ENCODE measurements at regions not wholly inside any gene's neighbourhood (a gene's known extent, or its start where the extent isn't known, plus 50 kb on each side); places are given as distances from the start of the nearest gene placed in this dataset.

DNA sequence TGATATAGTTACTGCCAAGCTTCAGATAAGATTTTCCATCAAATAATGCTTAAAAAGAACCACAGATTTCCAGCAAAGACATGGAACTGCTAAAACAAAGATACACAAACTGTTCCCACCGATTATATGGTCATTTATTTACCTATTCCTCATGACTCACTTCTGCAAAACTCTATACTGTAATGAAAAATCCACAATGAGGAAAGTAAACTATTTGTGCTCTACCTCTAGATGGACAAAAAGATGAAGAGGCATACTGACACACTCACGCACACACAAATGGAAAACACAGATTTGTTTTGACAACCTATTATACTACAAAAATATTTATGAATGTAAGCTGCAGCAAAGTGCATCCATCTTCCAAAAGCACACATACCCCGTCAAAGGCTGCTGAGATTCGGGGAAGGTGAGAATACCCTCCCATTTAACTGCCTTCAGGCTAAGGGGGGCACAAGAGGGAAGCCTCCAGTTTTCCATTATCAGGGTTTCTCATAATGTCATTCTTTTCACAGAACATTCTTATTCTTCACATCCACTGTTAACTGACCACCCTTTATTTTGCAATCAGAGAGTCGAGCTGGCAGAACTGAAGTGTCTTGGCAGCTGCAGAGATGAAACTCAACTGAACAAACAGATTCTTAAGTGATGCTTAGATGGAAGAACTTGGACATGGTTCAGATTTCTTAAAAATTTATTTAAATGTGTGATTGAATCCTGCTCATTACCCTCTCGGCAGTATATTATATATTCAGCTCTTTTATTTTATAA is 115.9 kb upstream of the TANK start:
- Histone ChIP-seq H3K27me3 (ENCODE audit: low read depth) (peaks cover 5% of the 10 kb centered on the region; the same call in 1 of the 2 replicates), H3K36me3 (replicated peaks) (no peaks in the 10 kb centered on the region), H3K4me1 (no peaks in the 10 kb centered on the region; the same call in 1 of the 2 replicates), H3K4me3 (no peak overlapping the region), H3K9me3 (no peaks in the 10 kb centered on the region)
- in situ Hi-C loops (cut with MboI; ENCODE audit: low sequenced_read_pairs): no loop called here
- no peak for DNase-seq (ENCODE audit: low spot score in 2 of 2)

DNA sequence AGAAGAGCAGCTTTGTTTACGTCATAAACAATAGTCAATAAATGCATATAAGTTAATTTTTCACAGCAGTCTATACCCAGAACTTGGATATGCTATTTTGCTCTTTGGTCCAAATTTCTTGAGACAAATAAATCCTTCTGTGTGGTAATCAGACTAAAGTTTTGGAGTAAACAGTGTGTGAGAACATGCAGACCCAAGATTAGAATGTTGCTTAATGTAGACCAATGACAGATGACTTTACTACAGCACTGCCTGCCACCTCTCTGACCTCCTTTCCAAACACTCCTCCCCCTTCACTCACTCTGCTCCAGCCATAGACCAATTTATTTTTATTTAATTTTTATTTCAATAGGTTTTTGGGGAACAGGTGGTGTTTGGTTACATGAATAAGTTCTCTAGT is 115.3 kb upstream of the TANK start:
- H3K9me3 ChIP-seq: no peaks in the 10 kb centered on the region
- no peaks in the 10 kb centered on the region for H3K36me3 ChIP-seq (replicated peaks)
- no peak for DNase-seq (ENCODE audit: low spot score in 2 of 2)
- in situ Hi-C loops (cut with MboI; ENCODE audit: low sequenced_read_pairs): no loop called here
- H3K27me3 ChIP-seq (ENCODE audit: low read depth): 0 out of 2 replicates have a peak, but pooled peaks cover 3% of the 10 kb centered on the region
- H3K4me1 ChIP-seq: no peaks in the 10 kb centered on the region; the same call in 1 of the 2 replicates
- H3K4me3 ChIP-seq: no peak overlapping the region

DNA sequence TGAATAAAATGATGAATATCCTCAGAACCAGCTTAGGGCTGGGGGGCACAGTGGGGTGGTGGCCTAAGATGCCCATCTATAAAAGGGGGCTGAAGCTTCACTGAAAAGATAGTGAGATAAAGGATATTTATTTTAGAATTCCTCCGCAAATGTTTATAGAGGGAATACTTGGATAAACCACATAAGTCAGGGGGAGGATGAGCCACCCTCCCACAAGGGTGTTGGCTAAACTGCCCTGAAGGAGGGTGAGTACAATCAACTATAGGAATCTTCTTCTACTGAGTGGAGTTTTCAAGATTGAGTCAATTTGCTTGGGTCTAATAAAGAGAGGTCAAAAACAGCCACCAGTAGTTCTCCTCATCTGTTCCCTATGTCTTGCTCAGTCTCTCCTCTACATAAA is 114.5 kb upstream of the TANK start:
- Histone ChIP-seq H3K4me1 (no peaks in the 10 kb centered on the region; the same call in 1 of the 2 replicates), H3K27me3 (ENCODE audit: low read depth) (peaks cover 4% of the 10 kb centered on the region; the same call in 1 of the 2 replicates), H3K36me3 (replicated peaks) (no peaks in the 10 kb centered on the region), H3K9me3 (no peaks in the 10 kb centered on the region), H3K4me3 (no peak overlapping the region)
- no peak for DNase-seq (ENCODE audit: low spot score in 2 of 2)
- in situ Hi-C loops (cut with MboI; ENCODE audit: low sequenced_read_pairs): no loop called here

DNA sequence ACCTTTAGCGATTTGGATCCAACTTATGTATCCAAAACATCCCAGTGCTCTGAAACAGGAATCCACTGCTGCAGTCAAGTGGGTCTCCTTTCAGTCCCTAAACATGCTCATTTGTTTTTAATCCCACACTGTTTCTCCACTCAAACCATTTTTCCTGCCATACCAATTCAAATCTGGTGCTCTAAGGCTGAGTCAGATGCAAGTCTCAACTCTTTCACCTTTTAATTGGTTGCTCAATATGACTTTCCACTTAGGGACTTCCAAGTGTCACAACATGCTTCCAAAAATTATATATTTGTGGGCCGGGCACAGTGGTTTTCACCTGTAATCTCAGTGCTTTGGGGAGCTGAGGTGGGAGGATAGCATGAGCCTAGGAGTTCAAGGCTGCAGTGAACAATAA is 113.4 kb upstream of the TANK start:
- in situ Hi-C loops (cut with MboI; ENCODE audit: low sequenced_read_pairs): no loop called here
- Histone ChIP-seq H3K4me1 (no peaks in the 10 kb centered on the region; the same call in 1 of the 2 replicates), H3K4me3 (no peak overlapping the region), H3K27me3 (ENCODE audit: low read depth) (peaks cover 5% of the 10 kb centered on the region; the same call in 1 of the 2 replicates), H3K36me3 (replicated peaks) (no peaks in the 10 kb centered on the region), H3K9me3 (no peaks in the 10 kb centered on the region)
- DNase-seq (ENCODE audit: low spot score in 2 of 2): no peak

DNA sequence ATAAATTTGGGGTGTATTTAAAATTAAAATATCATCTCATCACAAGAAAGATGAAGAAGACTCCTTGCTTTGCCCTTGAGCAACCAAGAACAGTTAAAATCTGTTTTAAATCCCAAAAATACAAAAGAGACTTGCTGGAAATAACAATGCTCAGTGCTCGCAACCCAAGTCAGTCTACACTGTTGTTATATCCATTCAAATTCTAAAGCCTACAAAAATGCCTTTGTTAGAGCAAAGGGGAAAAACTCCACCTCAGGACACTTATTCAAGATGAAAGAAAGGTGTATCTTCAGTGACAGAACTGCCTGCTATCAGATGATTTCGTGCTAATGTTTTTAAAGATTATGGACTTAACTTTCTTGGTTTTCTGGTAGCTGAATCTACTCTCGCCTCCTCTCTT is 111.9 kb upstream of the TANK start:
- no peak for DNase-seq (ENCODE audit: low spot score in 2 of 2)

DNA sequence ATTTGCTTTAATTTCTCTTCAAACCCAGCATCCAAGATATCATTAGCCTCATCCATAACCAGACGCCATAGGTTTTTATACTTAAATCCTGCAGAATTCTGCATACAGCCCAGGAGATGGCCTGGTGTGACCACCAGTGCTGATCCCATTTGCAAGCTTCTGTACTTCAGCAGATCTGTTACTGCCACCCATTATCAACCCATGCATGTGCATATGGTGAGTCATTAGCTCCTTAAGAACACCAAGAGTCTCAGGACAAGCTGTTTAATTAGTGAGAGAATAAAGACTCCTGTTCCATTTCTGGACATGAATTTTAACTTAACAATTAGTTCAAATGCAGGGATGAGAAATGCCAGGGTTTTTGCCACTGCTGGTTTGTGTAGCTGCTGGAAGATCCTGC is 110.7 kb upstream of the TANK start:
- Histone ChIP-seq H3K36me3 (replicated peaks) (no peaks in the 10 kb centered on the region), H3K4me1 (no peaks in the 10 kb centered on the region; the same call in 1 of the 2 replicates), H3K9me3 (no peaks in the 10 kb centered on the region), H3K4me3 (no peak overlapping the region), H3K27me3 (ENCODE audit: low read depth) (peaks cover 9% of the 10 kb centered on the region)
- in situ Hi-C loops (cut with MboI; ENCODE audit: low sequenced_read_pairs): no loop called here
- DNase-seq (ENCODE audit: low spot score in 2 of 2): no peak

More for the DNA sequence above, 111.9 kb upstream of the TANK start:
- Histone ChIP-seq H3K27me3 (ENCODE audit: low read depth) (peaks cover 7% of the 10 kb centered on the region), H3K9me3 (no peaks in the 10 kb centered on the region), H3K36me3 (replicated peaks) (no peaks in the 10 kb centered on the region), H3K4me1 (no peaks in the 10 kb centered on the region; the same call in 1 of the 2 replicates), H3K4me3 (no peak overlapping the region)
- in situ Hi-C loops (cut with MboI; ENCODE audit: low sequenced_read_pairs): no loop called here

DNA sequence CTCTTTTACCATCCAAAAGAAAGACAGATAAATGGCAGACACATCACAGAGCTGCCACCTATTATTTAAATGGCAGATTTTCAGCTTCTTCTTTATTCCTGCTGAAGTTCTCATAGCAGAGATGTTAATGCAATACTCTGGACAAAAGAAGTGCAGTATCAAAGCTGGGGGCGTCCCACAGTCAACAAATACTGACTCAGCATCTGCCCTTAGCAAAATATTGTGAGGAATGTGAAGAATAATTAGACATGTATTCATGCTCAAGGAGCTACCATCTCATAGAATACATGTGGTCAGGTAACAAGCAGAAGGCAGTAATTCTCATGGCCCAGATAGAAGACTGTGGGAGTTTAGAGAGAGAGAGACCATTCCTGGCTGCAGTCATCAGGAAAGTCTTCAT is 108.0 kb upstream of the TANK start:
- Histone ChIP-seq H3K36me3 (replicated peaks) (no peaks in the 10 kb centered on the region), H3K4me3 (no peak overlapping the region), H3K27me3 (ENCODE audit: low read depth) (peaks cover 9% of the 10 kb centered on the region), H3K4me1 (no peaks in the 10 kb centered on the region; the same call in 1 of the 2 replicates), H3K9me3 (no peaks in the 10 kb centered on the region; the same call in 1 of the 2 replicates)
- in situ Hi-C loops (cut with MboI; ENCODE audit: low sequenced_read_pairs): no loop called here
- DNase-seq (ENCODE audit: low spot score in 2 of 2): no peak

DNA sequence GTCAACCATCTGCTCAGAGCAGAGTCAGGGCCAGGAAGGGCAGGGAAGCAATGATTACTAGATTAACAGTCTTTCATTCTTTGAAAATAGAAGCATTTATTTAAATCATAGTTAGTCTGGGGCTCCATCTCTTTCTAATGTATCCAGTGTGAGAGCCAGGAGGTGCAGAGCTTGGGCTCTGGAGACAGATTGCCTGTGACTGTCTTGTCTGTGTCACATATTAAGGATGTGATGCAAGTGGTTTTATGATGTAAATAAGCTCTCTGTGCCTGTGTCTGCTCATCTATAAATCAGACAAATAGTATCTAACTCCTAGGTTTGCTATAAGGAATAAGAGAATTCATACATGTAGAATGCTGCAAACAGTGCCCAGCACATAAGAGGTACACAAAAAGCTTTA is 104.9 kb upstream of the TANK start:
- Histone ChIP-seq H3K4me3 (no peak overlapping the region), H3K9me3 (no peaks in the 10 kb centered on the region; the same call in 1 of the 2 replicates), H3K36me3 (replicated peaks) (no peaks in the 10 kb centered on the region), H3K27me3 (ENCODE audit: low read depth) (peaks cover 9% of the 10 kb centered on the region), H3K4me1 (no peaks in the 10 kb centered on the region)
- DNase-seq (ENCODE audit: low spot score in 2 of 2): no peak
- in situ Hi-C loops (cut with MboI; ENCODE audit: low sequenced_read_pairs): no loop called here

DNA sequence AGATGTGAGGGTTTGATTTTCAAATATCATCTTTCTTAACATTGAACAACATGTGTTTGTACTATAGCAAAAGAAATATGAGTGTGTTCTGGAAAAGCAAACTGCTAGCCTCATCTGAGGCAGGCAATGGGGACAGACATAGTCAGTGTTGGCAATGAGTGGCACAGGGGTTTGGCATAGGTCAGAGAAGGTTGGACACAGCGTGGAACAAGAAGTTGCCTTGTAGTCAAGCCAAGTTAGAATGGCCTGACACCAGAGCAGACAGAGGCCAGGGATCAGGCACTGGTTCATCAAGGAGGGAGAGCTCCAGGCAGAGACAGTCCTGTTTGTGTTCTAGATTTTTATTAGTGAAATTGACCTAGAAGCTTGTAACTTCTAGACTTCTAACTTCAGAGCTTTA is 100.8 kb upstream of the TANK start:
- Histone ChIP-seq H3K27me3 (ENCODE audit: low read depth) (no peaks in the 10 kb centered on the region), H3K4me3 (no peak overlapping the region), H3K9me3 (no peaks in the 10 kb centered on the region; the same call in 1 of the 2 replicates), H3K4me1 (no peaks in the 10 kb centered on the region), H3K36me3 (replicated peaks) (no peaks in the 10 kb centered on the region)
- DNase-seq (ENCODE audit: low spot score in 2 of 2): no peak
- in situ Hi-C loops (cut with MboI; ENCODE audit: low sequenced_read_pairs): no loop called here

DNA sequence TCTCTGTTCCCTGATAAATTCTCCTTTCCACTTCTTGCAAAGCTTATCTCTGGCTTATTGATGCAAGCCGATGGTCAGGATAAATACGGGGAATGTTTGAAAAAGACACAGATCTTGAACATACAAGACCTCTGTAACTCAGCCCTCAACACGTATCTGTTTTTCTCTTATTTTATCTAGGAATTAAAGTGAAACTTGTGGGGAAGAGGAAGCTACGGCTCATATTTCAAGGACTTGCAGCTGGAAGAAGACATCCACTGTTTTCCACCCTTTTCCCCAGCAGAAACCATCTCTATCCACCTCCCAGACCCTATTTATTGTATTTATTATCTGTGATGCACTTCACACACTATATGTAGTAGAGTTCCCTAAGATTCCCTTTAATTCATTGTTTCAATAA is 98.4 kb upstream of the TANK start:
- Histone ChIP-seq H3K36me3 (replicated peaks) (no peaks in the 10 kb centered on the region), H3K9me3 (no peaks in the 10 kb centered on the region), H3K27me3 (ENCODE audit: low read depth) (peaks cover 3% of the 10 kb centered on the region; the same call in 1 of the 2 replicates), H3K4me1 (no peaks in the 10 kb centered on the region), H3K4me3 (no peak overlapping the region)
- DNase-seq (ENCODE audit: low spot score in 2 of 2): no peak
- in situ Hi-C loops (cut with MboI; ENCODE audit: low sequenced_read_pairs): no loop called here

DNA sequence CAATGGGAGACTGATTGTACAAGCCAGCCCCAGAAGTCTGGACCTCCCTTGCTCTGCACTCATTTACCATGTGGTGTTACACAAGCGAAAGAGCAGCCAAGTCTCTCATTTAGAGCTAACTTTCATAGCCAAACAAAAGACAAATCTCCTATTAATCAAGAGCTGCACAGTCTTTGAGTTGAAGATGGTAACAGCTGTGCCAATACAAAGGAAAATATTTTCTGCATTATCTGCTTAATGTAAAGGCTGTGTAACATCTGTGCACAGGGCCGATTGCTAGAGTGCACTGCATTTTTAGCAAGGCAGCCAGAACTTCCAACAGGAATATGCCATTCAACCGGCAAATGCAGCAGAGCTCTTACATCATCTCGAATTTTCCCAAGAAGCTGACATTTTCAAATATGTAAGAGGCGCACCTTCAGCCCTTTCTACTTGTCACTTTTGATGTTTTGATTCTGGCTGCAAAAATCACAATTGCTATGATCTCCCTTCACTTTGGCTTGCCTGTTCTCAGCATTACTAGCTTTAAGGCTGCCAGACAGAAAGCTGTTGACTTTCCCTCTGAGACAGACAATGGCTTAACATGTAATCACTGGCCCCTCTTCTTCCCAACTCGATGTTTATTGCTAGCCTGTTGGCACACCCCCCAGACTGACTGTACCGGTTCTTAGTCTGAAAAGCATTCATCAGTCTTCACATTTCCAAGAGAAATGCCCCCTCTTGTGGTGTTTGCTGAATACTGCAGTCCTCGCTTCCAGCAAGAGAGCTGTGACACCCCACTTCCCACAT is 96.9 kb upstream of the TANK start:
- Histone ChIP-seq H3K4me3 (no peak overlapping the region), H3K27me3 (ENCODE audit: low read depth) (peaks cover 6% of the 10 kb centered on the region), H3K9me3 (no peaks in the 10 kb centered on the region), H3K4me1 (no peaks in the 10 kb centered on the region), H3K36me3 (replicated peaks) (no peaks in the 10 kb centered on the region)
- in situ Hi-C loops (cut with MboI; ENCODE audit: low sequenced_read_pairs): no loop called here
- peak; percentile 58 to 78 for DNase-seq (ENCODE audit: low spot score in 2 of 2)

DNA sequence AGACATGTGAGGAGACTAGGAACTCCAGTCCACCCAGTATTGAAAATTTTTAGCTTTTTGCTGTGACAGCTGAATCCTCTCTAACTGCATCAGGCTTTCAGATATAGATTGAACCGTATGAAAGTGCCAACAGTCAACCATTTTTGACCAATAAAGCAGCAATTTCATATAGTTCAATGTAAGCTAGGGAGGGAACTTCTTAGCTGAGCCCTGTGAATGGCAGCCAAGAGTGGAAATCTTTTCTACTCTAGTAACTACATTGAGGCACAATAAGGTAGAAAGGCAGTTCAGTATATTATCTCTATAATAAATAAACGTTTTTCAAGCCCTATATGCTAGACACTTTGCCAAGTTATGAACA is 96.3 kb upstream of the TANK start:
- Histone ChIP-seq H3K36me3 (replicated peaks) (no peaks in the 10 kb centered on the region), H3K9me3 (no peaks in the 10 kb centered on the region), H3K4me1 (no peaks in the 10 kb centered on the region), H3K4me3 (no peak overlapping the region), H3K27me3 (ENCODE audit: low read depth) (peaks cover 6% of the 10 kb centered on the region)
- in situ Hi-C loops (cut with MboI; ENCODE audit: low sequenced_read_pairs): no loop called here
- no peak for DNase-seq (ENCODE audit: low spot score in 2 of 2)

DNA sequence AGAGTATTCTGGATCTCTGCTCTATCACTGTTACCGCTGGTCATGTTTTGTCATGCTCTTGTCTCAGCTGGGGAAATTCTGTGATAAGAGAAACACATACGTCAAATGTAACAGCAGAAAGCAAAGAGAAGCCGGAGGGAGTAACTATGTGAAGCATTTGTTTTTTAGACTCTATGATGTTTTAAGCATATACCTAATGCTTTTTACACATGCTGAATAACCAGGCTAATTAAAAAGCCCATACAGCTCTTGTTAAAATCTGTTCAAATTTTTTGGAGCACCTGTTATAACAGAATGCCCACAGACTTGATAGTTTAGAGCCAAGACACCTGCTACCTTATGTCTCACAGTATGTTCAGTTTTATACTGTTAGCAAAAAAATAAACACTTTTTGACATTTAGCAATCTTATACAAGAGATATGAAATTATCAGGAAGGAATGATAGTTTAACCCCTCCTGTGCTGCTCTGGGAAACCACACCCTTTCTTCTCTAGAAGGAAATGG is 92.3 kb upstream of the TANK start:
- H3K9me3 ChIP-seq: no peaks in the 10 kb centered on the region
- no peak for DNase-seq (ENCODE audit: low spot score in 2 of 2)
- H3K4me3 ChIP-seq: no peak overlapping the region
- in situ Hi-C loops (cut with MboI; ENCODE audit: low sequenced_read_pairs): no loop called here
- no peaks in the 10 kb centered on the region for H3K36me3 ChIP-seq (replicated peaks)
- peaks cover 6% of the 10 kb centered on the region for H3K27me3 ChIP-seq (ENCODE audit: low read depth)
- H3K4me1 ChIP-seq: no peaks in the 10 kb centered on the region

DNA sequence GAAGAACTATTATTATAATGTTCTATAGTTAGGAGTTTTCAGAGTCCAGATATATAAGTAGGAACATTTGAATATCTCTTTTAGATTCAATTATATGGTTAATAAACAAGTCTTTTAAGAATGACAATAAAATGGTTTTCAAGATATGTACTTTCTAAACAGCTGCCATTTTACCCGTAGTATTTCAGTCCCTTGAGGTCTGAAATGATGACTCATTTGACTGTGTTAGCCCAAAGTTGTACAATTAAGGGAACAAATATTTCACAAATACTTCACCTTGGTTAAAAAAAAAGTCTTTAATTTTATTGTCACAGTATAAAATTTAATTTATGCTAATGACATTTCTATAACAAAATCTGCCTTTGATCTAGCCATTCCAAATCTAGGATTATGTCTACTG is 91.6 kb upstream of the TANK start:
- no peak overlapping the region for H3K4me3 ChIP-seq
- no peaks in the 10 kb centered on the region for H3K9me3 ChIP-seq
- H3K36me3 ChIP-seq (replicated peaks): no peaks in the 10 kb centered on the region
- H3K4me1 ChIP-seq: no peaks in the 10 kb centered on the region
- DNase-seq (ENCODE audit: low spot score in 2 of 2): no peak
- H3K27me3 ChIP-seq (ENCODE audit: low read depth): peaks cover 6% of the 10 kb centered on the region
- in situ Hi-C loops (cut with MboI; ENCODE audit: low sequenced_read_pairs): no loop called here

All from HAP-1 (cell line).